HUES64 (cell line): ENCODE measurements at regions not wholly inside any gene's neighbourhood (a gene's known extent, or its start where the extent isn't known, plus 50 kb on each side); places are given as distances from the start of the nearest gene placed in this dataset.
"Not testable (repeated sequence)": the region's sequence is repeated elsewhere in the genome, so short reads cannot be mapped to it uniquely, and the experiment has no call there.

Experiments
- H3K27ac ChIP-seq: 2 replicates; pipeline ENCODE4 v1.7.0; 2013; ENCODE audit warnings: low read depth, low read length, inconsistent platforms
- H3K27me3 ChIP-seq: 2 replicates; pipeline ENCODE4 v1.6.1; 2013; ENCODE audit warnings: mild to moderate bottlenecking, low read length; ENCODE audit not compliant: insufficient read depth
- H3K36me3 ChIP-seq: 2 replicates; pipeline ENCODE4 v1.6.1; 2013; ENCODE audit warnings: mild to moderate bottlenecking, low read length; ENCODE audit not compliant: insufficient read depth
- H3K4me1 ChIP-seq: 2 replicates; pipeline ENCODE4 v1.6.1; 2013; ENCODE audit warnings: mild to moderate bottlenecking, low read length, moderate library complexity; ENCODE audit not compliant: insufficient read depth
- H3K4me3 ChIP-seq: 2 replicates; pipeline ENCODE4 v1.5.1; 2013; ENCODE audit warnings: mild to moderate bottlenecking, low read length, moderate library complexity
- H3K9ac ChIP-seq: 2 replicates; pipeline ENCODE4 v1.6.1; 2013; ENCODE audit warnings: mild to moderate bottlenecking, low read depth, low read length
- H3K9me3 ChIP-seq: 2 replicates; pipeline ENCODE4 v1.6.1; 2013; ENCODE audit warnings: low read depth, low read length; ENCODE audit not compliant: insufficient read depth
- WGBS: fragments of 150-250, 120-280 bp; methylation state at CpG from one replicate; pipeline ENCODE4 v1.1.7; 2013; ENCODE audit warnings: missing lambda C conversion rate; 5-methylcytosine and 5-hydroxymethylcytosine counted together

DNA sequence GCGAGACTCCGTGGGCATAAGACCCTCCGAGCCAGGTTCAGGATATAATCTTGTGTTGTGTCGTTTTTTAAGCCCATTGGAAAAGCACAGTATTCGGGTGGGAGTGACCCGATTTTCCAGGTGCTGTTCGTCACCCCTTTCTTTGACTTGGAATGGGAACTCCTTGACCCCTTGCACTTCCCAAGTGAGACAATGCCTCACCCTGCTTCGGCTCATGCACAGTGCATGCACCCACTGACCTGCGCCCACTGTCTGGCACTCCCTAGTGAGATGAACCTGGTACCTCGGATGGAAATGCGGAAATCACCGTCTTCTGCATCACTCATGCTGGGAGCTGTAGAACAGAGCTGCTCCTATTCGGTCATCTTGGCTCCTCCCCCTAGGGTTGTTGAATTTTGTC lies 307.7 kb upstream of the DEFB115 start:
- no peak overlapping the region for H3K4me3 ChIP-seq
- 95% methylated on average over 13 of the region's 13 CpGs for WGBS

DNA sequence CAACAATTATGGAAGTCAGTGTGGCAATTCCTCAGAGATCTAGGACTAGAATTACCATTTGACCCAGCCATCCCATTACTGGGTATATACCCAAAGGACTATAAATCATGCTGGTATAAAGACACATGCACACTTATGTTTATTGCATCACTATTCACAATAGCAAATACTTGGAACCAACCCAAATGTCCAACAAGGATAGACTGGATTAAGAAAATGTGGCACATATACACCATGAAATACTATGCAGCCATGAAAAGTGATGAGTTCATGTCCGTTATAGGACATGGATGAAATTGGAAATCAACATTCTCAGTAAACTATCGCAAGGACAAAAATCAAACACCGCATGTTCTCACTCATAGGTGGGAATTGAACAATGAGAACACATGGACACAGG lies 306.4 kb upstream of the DEFB115 start:
- H3K4me1 ChIP-seq, H3K27ac ChIP-seq, H3K9ac ChIP-seq, H3K27me3 ChIP-seq, H3K4me3 ChIP-seq, H3K36me3 ChIP-seq: not testable (repeated sequence)
- 97% methylated on average over 3 of the region's 3 CpGs for WGBS
- peaks cover 21% of the 10 kb centered on the region for H3K9me3 ChIP-seq

More for the DNA sequence above, 307.7 kb upstream of the DEFB115 start:
- H3K27ac ChIP-seq = no peak overlapping the region
- H3K9ac ChIP-seq = no peak overlapping the region
- H3K9me3 ChIP-seq = peaks cover 21% of the 10 kb centered on the region
- no peaks in the 10 kb centered on the region for H3K27me3 ChIP-seq
- no peaks in the 10 kb centered on the region for H3K36me3 ChIP-seq
- no peaks in the 10 kb centered on the region for H3K4me1 ChIP-seq

DNA sequence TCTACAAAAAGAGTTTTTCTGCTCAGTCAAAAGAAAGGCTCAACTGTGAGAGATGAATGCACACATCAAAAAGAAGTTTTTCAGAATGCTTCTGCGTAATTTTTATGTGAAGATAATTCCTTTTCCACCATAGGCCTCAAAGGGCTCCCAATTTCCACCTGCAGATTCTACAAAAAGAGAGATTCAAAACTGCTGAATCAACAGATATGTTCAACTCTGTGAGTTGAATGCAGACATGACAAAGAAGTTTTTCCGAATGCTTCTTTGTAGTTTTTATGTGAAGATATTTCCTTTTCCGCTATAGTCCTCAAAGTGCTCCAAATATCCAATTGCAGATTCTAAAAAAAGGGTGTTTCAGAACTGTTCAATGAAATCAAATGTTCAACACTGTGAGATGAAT lies 300.8 kb upstream of the DEFB115 start:
- H3K27ac ChIP-seq, H3K9ac ChIP-seq, H3K36me3 ChIP-seq, H3K27me3 ChIP-seq, H3K4me3 ChIP-seq, H3K4me1 ChIP-seq: not testable (repeated sequence)
- WGBS = 90% methylated on average over 3 of the region's 3 CpGs
- H3K9me3 ChIP-seq = peaks cover 16% of the 10 kb centered on the region

DNA sequence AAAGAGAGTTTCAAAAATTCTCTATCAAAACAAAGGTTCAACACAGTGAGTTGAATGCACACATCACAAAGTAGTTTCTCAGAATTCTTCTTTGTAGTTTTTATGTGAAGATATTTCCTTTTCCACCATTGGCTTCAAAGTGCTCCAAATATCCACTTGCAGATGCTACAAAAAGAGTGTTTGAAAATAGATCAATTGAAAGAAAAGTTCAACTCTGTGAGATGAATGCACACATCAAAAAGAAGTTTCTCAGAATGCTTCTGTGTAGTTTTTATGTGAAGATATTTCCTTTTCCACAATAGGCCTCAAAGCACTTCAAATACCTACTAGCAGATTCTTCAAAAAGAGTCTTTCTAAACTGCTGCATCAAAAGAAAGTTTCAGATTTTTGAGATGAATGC lies 298.3 kb upstream of the DEFB115 start:
- H3K27ac ChIP-seq, H3K9ac ChIP-seq, H3K27me3 ChIP-seq, H3K4me1 ChIP-seq, H3K36me3 ChIP-seq, H3K4me3 ChIP-seq: not testable (repeated sequence)
- peaks cover 15% of the 10 kb centered on the region; the same call in 1 of the 2 replicates for H3K9me3 ChIP-seq

DNA sequence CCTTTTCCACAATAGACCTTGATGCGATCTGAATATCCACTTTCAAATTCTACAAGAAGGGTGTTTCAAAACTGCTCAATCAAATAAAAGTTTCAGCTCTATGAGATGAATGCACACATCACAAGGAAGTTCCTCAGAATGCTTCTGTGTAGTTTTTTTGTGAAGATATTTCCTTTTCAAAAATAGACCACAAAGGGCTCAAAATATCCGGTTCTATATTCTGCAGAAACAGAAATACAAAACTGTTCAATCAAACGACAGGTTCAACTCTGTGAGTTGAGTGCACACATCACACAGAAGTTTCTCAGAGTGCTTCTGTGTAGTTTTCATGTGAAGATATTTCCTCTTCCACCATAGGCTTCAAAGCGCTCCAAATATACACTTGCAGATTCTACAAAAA lies 293.9 kb upstream of the DEFB115 start:
- Histone ChIP-seq H3K4me1 (no peaks in the 10 kb centered on the region), H3K27me3 (no peaks in the 10 kb centered on the region), H3K9ac (no peak overlapping the region), H3K4me3 (no peak overlapping the region), H3K9me3 (peaks cover 43% of the 10 kb centered on the region), H3K36me3 (no peaks in the 10 kb centered on the region), H3K27ac (no peak overlapping the region)
- WGBS = 93% methylated on average over 4 of the region's 4 CpGs

DNA sequence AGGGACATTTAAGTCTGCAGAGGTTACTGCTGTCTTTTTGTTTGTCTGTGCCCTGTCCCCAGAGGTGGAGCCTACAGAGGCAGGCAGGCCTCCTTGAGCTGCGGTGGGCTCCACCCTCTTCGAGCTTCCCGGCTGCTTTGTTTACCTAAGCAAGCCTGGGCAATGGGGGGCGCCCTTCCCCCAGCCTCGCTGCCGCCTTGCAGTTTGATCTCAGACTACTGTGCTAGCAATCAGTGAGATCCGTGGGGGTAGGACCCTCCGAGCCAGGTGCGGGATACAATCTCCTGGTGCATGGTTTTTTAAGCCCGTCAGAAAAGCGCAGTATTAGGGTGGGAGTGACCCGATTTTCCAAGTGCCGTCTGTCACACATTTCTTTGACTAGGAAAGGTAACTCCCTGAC lies 281.6 kb upstream of the DEFB115 start:
- H3K27me3 ChIP-seq = not testable (repeated sequence)
- peaks cover 31% of the 10 kb centered on the region for H3K9me3 ChIP-seq
- whole genome bisulfite sequencing = 90% methylated on average over 10 of the region's 13 CpGs

DNA sequence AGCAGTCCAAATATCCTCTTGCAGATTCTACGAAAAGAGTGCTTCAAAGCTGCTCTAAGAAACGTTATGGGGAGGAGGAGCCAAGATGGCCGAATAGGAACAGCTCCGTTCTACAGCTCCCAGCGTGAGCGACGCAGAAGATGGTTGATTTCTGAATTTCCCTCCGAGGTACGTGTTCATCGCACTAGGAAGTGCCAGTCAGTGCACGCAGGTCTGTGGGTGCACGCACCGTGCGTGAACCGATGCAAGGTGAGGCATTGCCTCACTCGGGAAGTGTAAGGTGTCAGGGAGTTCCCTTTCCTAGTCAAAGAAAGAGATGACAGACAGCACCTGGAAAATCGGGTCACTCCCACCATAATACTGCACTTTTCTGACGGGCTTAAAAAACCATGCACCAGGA lies 272.1 kb upstream of the DEFB115 start:
- Histone ChIP-seq H3K9me3 (peaks cover 21% of the 10 kb centered on the region), H3K27ac (no peak overlapping the region), H3K4me3 (no peak overlapping the region), H3K27me3 (no peaks in the 10 kb centered on the region), H3K4me1 (no peaks in the 10 kb centered on the region), H3K36me3 (no peaks in the 10 kb centered on the region), H3K9ac (no peak overlapping the region)
- 96% methylated on average over 18 of the region's 18 CpGs for WGBS

More for the DNA sequence above, 281.6 kb upstream of the DEFB115 start:
- H3K9ac ChIP-seq, H3K36me3 ChIP-seq, H3K27ac ChIP-seq, H3K4me1 ChIP-seq, H3K4me3 ChIP-seq: not testable (repeated sequence)
